AG08396 (cell line): ENCODE measurements at regions not wholly inside any gene's neighbourhood (a gene's known extent, or its start where the extent isn't known, plus 50 kb on each side); places are given as distances from the start of the nearest gene placed in this dataset.
"Not testable (repeated sequence)": the region's sequence is repeated elsewhere in the genome, so short reads cannot be mapped to it uniquely, and the experiment has no call there.

ENCODE experiments used
- DNase-seq: peaks from one replicate; pipeline ENCODE4 v3.0.0; 2012; ENCODE audit warnings: low spot score, mixed read lengths

DNA sequence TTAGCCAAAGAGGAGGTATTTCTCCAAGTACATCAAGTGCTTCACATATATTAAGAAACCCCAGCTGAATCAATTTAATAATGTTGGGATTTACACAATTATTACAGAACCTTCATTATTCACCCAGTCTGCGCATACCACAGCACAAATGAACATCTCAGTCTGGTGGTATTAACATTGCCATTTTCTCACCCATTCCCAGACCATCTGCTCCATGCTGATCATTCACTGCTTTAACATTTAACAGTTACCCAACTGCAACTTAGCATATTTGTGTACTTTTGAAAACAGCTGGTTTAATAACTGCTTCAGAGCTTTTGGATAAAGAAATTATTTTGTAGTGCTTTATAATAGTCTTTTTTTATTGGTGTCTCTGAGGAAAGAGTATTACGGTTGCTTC is 1072.1 kb downstream of the NXPH1 start:
- no peak for DNase-seq

DNA sequence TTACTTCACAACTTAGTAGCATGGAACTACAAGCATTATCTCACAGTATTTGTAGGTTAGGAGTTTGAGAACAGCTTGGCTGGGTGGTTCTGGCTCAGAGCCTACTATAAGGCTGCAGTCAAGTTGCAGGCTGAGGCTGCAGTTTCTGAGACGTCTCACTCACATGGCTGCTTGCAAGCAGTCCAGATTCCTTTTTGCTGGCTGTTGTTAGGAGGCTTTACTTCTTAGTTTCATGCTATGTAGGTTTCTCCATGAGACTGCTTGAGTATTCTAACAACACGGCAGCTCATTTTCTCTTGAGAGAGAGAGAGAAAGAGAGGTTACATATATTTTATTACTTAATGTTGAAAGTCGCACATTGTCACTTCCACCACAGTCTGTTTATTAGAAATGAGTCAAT is 1073.9 kb downstream of the NXPH1 start:
- DNase-seq, result no peak

DNA sequence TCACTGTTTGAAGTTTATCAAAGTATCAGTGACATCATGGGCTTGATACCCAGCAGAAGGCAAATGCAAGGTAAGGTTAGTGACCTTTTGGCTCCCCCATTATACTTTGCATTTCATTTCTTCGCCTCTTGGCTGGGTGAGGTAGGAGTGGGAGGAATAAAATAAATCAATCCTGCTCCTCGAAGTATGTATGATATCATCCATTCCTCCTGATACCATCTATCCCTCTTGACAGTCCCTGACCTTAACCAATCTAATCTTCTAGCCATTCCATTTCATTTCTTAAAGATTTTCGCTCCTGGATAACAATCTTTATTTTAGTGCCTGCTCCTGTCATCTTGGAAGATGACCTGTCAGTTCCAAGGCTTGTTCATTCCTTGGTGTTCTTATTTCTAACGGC is 1083.3 kb downstream of the NXPH1 start:
- DNase-seq, result no peak

DNA sequence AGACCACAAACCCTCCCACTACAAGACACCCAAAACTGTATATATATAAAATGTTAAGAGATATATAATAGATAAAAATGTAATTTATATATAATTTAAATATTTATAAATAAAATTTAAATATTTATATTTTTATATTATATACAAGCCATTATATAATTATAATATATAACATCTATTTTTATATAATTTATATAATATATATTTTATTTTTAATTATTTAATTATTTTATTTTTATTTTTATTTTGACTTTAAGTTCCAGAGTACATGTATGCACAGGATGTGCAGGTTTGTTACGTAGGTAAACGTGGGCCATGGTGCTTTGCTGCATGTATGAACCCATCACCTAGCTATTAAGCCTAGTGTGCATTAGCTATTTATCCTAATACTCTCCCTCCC is 1090.2 kb downstream of the NXPH1 start:
- no peak for DNase-seq

DNA sequence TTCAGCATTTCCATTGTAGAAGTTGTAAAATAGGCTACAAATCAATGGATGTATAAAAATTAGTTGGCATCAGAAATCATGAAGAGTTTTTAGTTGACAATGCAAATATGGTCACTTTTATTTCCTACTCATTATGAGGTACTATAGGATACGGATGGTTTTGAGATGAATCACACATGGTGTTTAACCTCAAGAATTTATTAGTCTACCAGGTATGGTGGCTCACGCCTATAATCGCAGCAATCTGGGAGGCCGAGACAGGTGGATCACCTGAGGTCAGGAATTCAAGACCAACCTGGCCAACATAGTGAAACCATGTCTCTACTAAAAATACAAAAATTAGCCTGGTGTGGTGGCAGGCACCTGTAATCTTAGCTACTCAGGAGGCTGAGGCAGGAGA is 1119.0 kb downstream of the NXPH1 start:
- not testable (repeated sequence) for DNase-seq

DNA sequence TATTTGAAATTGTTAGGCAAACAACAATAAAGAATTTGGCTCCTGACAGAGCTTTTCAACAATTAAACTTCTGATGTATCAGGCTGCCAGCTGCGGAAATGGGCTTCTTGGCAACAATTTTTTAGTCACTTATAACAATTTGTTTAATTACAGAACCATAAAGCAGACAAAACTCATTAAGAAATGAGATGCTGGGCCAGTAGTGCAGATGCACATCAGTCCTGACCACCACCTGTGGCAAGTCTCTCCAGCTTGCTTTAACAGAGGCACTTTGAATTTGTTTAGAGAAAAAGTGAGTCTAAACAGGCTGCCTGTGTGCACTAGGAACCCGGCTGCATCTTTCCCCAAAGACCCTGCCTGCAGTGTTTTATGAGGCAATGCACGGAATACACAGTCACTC is 1124.4 kb downstream of the NXPH1 start:
- no peak for DNase-seq

DNA sequence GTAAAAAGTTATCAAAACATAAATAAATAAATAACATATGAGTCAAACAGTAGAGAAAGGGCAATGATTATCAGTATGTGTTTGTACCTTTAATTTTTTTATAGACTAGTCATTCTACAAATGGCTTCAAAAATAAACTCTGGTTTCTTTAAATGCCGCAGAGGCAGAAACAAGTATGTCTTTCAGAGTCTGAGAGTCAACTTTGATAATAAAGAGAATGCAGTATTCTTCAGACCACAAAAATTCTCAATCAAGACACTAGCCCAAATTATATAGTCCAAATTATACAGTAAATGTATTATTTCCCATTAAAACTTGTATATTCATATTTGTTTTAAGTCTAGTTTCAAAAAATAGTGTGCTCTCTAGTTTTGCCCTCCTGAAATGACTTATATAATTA is 1142.3 kb downstream of the NXPH1 start:
- DNase-seq, result no peak

DNA sequence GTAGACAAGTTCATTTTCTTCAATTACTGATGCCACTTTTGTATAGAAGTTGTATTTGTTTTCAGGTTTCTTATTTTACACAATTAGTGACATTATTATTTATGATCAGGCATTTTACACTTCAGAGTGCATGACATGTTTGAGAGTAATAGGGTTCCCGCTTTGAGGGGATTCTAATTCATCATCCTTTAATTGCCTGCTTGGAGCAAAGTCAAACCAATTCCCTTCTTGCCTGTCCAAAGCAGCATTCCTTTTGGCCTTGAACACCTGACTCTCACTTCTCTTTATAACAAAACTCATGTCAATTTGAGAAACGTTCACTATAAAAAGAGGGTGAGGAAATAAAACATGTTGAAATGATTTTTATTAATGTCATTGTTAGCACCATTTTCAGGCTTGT is 1149.4 kb downstream of the NXPH1 start:
- no peak for DNase-seq

DNA sequence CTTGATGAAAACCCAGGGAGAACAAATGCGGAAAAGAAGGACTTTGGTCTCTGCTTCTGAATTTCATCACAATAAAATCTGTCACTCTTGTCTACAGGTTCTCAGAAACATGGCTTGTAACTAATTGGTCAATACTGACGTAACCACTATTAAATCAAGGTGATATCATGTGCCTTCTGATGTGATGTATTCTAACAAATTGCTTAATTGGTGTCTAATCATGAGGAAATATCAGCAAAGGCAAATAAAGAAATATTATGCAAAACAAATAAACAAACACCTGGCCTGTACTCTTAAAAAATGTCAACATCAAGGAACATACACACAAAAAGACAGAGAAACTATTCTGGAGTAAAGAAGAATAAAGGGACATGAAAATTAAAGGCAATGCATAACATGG is 1165.0 kb downstream of the NXPH1 start:
- DNase-seq, result no peak

DNA sequence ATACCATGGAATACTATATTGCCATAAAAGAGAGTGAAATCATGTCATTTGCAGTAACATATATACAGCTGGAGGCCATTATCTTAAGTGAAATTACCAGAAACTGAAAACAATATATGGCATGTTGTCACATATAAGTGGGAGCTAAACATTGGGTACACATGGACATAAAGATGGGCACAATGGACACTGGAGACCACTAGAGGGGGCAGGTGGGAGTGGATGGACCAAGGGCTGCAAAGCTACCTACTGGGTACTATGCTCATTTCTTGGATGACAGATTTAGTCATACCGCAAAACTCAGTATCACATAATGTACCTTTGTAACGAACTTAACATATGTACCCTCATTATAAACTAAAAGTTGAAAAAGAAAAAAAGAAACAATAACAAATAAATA is 1167.6 kb downstream of the NXPH1 start:
- DNase-seq, result no peak

DNA sequence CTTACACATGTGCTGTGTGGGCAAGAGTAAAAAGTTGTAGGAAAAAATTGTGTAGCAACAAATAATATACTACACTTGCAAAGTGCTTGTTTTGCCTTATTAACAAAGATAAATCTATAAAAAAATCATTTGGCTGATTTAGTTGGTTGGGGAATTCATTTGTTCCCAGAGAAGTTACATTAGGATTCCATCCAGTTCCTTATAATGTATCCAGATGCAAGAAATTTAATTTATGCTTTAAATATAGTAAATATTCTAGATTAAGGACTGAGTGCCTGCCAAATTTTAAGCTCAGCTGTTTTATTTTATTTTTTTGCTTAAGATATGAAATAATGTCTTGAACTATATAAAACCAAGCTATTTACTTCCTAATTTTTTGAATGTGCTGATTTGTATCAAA is 1169.9 kb downstream of the NXPH1 start:
- no peak for DNase-seq

DNA sequence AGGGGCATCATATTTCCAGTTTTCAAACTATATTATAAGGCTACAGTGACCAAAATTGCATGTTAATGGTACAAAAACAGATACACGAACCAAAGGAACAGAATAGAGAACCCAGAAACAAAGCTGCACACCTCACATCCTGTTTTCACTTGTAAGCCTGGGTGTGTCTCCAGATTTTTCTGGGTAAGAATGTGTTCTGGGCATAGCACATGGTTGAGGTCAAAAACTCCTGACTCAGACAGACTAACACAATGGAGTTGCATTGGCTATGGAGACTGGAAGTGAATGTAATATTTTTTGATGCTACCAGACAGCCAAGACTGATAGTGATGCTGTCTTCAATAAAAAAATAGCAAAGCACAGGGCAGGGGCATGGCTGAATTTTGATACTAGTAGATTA is 1175.2 kb downstream of the NXPH1 start:
- DNase-seq, result no peak

DNA sequence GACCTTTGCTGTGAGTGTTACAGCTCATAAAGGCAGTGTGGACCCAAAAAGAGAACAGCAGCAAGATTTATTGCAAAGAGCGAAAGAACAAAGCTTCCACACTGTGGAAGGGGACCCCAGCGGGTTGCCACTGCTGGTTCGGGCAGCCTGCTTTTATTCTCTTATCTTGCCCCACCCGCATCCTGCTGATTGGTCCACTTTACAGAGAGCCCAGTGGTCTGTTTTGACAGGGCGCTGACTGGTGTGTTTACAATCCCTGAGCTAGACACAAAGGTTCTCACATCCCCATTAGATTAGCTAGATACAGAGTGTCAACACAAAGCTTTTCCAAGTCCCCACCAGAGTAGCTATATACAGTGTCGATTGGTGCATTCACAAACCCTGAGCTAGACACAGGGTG is 1187.5 kb downstream of the NXPH1 start:
- not testable (repeated sequence) for DNase-seq

DNA sequence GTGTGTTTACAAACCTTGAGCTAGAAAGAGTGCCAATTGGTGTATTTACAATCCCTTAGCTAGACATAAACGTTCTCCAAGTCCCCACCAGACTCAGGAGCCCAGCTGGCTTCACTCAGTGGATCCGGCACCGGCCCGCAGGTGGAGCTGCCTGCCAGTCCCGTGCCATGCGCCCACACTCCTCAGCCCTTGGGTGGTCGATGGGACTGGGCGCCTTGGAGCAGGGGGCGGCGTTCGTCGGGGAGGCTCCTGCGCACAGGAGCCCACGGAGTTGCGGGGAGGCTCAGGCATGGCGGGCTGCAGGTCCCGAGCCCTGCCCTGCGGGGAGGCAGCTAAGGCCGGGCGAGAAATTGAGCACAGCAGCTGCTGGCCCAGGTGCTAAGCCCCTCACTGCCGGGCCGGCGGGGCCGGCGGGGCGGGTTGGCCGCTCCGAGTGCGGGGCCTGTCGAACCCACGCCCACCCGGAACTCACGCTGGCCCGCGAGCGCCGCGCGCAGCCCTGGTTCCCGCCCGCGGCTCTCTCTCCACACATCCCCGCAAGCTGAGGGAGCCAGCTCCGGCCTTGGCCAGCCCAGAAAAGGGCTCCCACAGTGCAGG is 1188.0 kb downstream of the NXPH1 start:
- not testable (repeated sequence) for DNase-seq

DNA sequence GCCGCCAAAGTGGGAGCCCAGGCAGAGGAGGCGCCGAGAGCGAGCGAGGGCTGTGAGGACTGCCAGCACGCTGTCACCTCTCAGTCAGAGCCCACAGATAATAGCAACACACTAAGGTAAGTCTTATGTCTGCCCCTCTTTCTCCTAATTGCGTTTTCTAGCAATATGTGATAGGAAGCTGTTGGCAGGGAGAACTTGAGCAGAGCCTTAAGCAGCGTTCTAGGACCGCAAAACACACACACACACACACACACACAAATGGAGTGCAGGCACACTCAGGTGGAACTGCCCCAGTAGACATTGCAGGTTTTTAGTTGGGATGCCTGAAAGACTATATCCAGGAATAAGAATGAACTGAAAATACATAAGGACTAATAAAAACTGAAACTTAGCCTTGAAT is 1188.5 kb downstream of the NXPH1 start:
- DNase-seq, result no peak

DNA sequence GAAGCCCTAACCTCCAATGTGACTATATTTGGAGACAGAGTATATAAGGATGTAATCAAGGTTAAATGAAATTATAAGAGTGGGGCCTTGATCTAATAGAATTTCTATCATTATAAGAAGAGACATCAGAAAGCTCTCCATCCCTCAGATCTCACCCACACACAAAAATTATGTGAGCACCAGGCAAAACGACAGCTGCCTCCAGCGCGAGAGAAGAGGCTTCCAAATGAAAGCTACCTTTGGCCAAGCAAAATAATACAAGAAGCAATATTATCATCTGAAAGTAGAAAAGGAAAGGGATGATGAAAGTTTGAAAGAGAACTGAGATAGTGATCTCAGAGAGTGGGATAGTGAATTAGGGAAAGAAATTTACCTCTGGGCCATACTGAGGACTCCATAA is 1192.5 kb downstream of the NXPH1 start:
- DNase-seq, result no peak

DNA sequence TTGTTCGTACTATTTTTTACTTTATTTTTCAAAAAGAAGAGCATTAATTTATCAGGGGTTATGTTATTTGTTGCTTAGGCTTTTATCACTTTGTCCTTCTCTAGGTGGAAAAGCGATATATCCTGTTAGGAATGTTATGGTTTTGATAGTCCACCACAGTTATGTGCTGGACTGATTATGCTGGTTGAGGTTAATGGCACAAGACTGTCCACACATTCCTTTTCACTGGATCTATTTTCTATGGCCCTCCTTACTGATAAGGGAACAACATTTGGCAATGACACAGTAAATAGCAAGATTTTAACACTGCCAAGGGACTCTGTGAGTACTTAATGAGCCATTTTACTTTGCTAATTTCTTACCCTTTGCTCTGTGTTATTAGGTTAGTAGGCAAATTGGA is 1212.3 kb downstream of the NXPH1 start:
- DNase-seq, result no peak

DNA sequence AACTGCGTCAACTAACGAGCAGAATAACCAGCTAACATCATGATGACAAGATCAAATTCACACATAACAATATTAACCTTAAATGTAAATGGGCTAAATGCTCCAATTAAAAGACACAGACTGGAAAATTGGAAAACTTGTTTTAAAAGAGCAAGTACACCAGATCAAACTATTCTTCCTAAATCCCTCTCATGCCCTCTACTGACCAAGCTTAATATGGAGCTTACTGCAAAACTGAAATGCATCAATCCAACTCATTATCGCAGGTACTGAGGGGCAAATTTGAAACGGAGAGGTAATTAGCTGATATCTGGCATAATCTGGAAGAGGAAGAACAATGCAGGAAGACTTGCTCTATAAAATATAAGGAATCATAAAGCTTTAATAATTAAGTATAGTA is 1223.8 kb downstream of the NXPH1 start:
- DNase-seq, result no peak

DNA sequence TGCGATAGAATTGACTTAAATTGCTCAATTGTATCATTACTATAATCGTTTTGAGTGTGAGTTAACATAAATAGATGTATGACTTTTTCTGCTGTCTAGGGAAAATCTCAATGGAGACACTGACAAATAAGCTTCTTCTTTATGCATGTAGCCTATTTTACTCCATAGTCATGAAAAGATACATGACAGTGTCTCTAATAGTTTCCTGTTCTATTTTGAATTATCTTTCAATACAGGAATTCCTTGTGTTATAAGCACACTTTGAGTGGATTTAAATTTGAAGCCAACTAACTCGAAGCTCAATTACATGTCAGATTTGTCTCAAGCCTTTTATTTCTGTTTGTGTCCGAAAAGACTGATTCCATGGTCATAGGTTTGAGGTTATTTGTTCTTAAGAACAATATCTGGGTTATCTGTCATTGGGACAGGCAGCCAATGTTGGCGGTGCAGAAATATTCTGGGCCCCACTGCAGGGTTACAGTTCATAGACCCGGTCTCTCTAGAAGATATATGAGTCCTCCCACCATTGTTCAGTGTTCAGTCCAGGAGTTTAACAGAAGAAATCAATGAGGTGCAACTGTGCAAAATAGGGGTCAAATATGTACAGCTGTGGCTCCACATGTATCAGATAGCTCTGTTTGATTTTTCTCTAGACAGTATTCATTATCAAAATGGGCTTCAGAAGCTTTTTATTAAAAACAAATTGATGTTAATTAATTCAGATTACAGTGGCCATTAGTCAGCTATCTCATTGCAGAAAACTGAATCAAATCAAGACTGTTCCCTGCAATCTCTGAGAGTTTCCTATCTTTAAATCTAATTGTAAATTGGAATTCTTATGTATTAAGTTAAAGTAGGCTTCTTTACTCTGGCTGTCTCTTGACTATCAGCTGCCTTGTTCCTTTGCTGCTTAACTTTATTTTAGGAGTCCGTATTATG is 1238.8 kb downstream of the NXPH1 start:
- DNase-seq, result no peak

DNA sequence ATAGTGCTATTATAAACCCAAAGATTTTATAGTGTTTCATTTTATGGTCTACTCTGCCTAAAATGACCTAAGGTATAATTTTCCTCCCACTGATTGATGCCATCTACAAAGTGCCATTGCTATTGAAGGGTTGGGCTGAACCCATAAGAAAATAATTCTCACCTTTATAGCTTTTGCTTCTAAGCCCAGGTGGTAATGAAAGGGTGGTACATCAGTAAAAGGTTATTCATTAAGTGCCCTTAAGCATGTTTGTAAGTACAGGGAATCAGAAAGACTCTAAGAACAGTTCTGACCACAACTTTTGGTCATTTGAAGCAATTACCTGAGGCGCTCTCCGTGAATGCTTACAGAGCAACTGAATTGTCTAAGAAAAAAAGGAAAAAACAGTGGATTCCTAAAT is 1247.3 kb downstream of the NXPH1 start:
- no peak for DNase-seq

DNA sequence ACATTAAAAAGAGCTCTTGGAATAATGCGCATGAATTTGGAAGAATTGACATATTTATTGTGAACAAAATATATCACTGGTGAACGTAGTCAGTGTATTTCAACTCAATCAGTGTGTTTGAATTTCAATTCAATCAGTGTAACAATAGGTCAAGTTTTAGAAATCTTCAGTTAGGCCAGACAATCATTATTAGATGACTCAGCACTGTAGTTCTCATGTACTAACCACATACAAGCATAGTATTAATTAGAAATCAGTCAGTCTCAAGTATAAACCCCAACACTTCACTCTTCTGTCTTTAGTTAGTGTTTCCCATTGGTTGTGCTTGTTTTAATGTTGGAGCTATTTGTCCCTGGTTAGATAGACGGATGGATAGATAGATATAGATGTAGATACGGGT is 1247.9 kb downstream of the NXPH1 start:
- DNase-seq, result no peak

DNA sequence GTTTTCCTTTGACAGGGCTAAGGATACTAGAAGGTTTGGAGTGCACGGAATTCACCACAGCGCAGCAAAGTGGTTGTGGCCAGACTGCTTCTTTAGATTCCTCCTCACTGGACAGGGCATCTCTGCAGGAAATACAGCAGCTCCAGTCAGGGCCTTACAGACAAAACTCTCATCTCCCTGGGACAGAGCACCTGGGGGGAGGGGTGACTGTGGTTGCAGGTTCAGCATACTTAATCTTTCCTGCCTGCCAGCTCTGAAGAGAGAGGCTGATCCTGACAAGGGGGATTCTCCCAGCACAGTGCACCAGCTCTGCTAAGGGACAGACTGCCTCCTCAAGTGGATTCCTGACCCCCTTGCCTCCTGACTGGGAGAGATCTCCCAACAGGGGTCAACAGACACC is 1257.9 kb downstream of the NXPH1 start:
- DNase-seq, result no peak

DNA sequence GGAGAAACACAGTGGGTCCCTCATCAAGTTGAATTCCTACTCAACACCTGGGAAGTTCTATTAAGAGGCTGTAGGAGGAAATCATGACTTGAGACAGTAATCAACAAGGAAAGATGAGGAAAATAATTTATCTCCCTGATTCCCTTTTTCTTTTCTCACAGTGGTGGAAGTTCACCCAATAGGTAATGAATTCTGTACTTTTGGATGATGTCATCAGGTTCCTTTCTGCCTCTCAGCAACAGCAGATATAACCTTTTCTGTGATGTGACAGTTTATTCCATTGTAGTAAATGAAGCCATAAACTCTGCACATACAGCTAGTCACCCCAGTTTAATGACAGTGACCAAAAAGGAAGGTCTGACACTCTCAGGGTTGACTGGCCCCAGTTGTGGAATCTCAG is 1265.0 kb downstream of the NXPH1 start:
- DNase-seq, result no peak

DNA sequence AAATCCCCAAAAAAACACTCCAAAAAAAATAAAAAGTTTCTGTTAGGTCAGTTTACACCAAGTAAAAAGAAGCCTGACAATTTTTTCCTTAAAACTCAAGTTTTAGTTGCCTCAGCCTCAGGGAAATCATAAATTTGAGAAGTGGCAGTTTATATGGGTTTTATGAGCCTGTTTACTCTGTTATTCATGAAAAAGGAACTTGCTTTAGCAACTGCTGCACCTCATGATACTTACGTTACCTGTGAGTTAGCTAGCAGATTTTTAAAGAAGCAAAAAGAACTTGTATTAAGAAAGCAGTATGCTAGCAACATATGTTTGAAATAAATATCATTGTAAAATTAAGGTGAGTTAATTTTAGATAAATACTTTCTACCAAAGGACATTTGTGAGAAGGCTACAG is 1264.5 kb upstream of the PHF14 start:
- no peak for DNase-seq
